ENCODE measurements at regions not wholly inside any gene's neighbourhood (a gene's known extent, or its start where the extent isn't known, plus 50 kb on each side); places are given as distances from the start of the nearest gene placed in this dataset.
"Not testable (repeated sequence)": the region's sequence is repeated elsewhere in the genome, so short reads cannot be mapped to it uniquely, and the experiment has no call there.

DNA sequence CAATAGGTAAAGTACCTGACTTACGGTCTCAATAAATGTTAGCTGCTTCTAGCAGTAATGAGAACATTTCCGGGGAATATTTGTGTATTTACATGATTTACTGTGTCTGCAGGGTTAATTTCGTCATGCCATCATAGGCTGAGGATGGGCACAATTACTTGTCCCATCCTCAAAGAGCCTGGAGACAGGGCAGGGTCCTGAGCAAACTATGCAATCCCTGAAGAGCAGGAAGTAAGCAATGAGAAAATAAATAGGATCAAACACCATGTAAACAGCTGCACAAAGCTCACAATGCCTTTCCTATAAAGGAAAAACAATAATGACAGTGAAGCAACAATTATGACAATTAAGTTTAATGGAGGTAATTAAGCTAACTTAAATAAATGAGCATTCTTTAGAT is 114.6 kb upstream of the FOXQ1 start:
- no peak for DNase-seq

DNA sequence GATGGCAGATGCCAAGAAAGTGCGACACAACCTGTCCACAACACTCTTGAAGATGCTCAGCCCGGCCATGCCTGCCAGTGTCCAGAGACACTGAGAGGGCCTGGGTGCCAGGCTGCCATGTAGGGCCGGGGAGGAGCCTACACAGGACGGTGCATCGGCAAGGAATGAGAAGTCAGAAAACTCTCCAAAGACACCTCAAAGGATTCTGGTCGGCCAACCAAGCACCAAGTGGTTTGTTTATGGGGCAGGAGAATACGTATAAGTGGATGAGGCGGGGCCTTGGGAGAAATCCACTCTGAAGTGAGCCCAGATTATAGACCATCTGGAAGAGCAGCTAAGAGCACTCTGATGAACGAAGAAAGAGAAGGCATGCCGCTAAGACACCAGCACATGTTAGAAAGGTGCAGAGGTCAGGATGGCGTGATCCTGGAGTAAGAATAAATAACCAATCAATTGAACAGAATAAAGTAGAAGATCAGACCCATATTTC is 120.7 kb upstream of the FOXQ1 start:
- no peak for DNase-seq

DNA sequence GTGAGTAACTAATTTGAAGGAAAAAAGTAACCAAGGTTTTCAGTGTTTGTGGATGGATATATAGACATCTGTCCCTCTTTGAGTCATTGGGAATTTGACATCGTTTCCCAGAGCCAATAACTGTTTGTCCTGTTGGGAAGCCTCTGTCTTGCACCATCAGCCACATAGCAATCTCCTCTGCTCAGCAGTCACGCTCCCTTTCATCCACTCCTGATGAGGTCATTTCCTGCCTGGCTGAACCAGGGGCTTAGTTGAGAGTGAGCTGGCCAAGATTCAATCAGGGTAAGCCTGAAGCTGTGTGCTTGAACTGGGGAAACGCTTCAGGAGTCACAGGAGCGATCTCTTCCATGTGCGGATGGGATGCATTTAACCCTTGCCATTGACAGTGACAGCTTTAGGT is 121.5 kb upstream of the FOXQ1 start:
- DNase-seq: no peak

DNA sequence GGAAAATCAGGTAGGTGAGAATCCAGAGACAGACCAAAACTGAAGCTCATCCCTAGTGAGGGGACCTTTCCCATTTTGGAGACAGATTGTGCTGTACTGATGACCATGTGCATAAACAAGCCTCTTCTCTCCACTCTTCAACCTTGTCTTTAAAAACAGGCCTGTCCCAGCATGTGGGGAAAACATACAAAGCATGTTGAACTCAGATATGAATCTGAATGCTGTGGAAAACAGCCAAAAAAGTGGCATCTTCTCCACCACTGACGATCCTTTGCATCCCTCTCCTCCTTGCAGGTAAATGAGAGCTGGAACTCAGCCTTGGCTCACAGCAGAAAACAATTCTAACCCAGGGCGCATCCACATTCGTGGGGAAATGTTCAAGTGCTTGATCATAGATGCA is 123.7 kb upstream of the FOXQ1 start:
- DNase-seq: no peak

DNA sequence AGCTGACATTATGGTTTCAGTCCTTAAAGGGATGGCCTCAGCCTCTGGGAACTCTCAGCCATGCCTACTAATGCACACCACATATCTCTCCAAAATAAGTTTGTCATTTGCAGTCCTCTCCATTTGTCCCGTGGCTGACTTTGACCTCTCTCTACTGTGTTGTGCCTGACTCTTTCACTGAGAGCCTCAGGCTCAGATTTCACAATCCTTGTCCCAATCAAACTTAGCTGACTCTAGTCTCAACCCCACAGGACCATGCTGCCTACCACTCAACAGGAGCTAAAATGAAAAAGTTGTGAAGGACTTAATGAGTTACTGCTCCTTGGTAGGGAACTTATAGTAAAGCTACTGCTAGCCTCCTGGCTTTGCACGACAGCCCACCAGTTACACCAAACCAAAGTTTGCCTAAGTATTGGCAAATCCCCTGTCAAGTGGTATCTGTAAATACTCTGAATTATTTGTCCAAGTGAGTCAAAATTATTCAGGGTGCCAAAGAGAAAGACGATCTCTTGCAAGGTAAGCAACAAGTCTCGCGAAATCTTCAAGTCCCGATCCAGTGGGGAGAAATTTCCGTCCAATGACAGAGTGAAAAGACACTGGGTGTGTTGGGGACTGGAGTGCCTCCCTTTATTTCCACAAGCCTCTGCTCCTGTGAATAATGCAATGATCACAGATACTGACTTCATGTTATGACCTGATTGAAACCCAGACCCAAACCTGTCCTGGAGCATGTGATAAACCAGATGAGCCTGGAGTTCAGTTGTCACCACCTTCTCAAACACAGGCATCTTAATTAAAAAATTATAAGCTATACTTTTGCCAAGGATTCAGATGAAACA is 124.4 kb upstream of the FOXQ1 start:
- DNase-seq: no peak

DNA sequence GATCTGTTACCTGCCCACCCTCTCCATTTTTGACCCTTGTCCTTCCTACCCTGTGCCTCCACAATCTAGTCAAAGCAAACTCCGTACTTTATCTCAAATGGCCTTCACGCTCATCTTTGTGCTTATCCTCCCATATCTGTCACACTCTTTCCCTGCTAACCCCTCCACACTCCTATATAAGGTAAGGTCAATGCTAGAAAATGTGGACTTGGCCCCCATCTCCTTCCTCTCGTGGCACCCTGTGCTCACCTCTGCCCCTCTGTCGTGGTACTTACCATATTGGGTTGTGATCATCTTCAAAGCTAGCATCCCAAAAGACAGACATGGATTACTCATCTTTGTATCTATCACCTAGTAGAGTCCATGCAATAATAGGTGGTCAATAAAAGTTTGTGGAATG is 127.6 kb upstream of the FOXQ1 start:
- no peak for DNase-seq

DNA sequence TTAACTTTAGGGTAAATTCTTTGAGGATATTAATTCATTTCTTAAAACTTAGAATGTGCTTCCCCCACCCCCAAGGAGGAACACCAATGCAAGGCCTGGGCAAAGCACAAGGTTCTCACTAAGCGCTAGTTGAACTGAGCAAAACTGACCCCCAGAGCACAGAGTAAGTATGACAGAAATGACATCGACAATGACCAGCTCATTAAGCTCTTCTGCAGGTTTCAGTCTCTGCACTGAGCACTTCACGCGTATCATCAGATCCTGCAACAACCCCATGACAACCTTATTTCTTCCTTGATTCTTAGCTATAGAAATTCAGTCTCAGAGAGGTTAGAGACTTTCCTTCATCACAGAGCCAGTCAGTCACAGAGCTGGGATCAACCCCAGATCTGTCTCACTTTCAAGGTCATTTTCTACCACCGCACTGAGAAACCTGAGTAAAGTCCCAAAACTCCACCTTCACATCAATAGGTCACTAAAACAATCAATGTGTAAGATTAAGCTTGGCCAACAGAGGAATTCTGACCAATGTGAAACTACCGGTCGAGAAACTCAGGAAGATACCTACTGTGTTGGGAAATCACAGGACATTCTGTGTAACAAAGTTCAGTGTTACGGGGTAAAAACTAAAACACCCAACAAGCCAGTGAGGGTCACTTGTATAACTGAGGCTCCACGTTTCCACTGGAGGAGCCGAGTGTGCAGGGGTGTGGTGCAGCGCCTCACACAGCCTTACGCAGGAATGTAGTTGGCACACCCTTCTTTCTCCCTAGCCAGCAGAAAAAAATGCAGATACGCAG is 129.0 kb upstream of the FOXQ1 start:
- no peak for DNase-seq

DNA sequence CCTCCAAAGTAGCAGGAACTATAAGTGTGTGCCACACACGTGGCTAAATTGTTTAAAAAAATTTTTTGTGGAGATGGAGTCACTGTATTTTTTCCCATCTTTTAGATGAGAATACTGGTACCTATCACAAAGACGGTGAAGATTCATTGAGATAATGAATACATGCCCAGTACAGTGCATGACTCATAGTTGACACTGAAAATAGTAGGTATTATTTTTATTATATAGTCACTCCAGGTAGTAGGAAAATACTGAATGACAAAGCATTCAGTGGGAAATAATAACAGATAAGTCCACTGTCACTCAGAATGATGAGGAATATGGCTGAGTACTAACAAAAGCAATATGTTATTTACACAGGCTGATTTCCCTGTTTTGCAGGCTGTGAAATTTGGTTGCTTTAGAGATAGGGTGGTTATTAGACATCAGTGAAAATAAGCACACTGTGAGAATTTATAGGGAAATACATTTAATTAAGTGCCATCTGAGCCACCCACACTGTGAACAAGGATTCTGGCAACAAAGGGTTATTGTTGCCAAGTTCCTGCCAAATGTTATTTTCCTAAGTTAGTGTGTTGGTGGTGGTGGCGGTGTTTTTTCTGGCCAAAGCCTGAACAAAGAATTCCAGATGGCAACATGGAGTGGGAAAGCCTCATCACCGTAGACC is 129.8 kb upstream of the FOXQ1 start:
- DNase-seq: no peak

DNA sequence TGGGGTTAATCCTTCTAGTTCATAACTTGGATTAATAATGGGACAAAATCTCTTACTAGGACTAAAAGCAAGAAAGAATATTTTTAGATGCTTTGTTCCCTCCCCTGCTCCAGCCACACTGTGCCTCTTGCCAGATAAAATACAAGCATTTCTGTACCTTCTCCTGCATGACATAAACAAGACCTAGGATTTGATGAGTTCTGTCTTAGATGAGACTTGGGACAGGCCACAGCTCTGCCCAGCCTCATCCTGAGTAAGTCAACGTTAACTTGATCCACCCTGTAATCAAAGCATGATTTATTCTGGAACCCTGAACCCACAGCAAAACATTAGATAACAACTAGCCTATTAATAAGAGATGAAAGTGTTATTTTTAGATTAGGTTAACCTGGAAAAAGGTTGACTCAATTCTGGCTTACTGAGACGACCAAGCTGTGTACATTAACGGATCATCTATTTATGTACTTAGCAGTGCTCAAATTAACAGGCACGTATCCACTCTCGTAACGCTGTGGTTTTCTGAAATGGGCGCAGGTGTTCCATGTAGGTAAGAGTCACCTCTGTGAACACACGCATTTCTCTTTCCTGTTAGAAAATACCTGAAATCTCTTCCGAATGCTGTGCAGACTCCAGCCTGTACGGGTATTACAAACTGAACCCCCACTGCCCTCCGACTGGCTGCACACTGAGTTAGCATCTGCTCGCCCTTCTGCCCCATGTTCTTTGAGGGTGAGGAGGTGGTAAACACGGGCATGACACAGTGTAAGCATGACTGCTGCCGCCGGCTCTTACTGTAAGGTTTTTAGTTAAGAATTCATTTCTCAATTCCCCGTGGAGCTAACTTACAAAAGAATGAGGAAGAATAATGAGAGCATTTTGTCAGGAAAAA is 132.1 kb upstream of the FOXQ1 start:
- DNase-seq: no peak

DNA sequence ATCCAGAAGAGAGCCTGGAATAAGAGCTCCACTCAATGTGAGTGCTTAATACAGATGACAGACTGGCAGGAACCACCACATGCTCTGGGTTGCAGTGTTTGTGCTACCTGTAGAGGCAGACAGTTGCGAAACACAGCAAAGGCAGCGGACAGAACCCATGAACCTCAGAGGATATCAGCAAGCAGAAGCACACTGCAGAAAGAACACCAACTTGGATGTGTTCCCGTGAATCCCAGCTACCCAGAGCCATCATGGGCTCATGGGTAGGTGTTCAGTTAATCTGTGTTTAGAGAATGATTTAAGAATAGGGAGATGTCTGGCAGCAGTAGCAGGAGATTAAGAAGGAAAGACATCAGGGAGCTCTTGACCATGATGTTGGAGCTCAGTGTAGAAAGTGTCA is 133.3 kb upstream of the FOXQ1 start:
- no peak for DNase-seq

DNA sequence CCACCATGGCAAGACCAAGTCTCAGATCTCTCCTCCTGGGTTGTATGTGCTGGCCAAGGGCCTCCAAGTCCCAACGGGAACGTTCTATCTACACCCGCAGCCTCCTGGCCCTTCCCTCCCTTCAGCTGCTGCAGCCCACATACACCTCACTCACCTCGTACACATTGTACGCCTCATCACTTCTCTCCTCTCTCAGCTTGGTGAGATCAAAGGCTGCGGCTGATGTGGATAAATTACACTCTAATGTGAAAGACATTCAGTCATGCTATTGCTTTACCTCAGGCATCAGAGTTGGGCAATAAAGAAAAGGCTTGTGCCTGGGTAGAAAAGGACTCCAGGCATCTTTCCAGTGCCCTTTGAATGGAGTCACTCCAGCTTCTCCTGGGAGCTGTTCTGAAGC is 135.3 kb upstream of the FOXQ1 start:
- DNase-seq: no peak

DNA sequence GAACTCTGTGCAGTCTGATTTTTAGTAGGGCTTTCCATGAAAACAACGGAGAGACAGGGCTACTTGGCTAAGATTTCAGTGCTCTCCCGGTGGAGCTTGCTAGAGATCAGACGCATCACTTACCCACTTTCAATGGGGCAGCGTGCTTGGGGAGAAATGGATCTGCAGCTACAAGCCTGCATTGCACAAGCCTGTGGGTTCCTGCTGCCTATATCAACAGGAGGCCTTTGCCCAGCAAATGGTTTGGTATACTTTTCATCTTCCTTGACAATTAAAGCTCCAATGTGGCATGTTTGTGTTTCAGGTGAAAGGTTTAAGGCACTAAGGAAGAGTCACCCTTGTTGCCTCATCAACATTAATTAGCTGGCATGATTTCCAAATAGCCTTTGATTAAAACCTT is 136.0 kb upstream of the FOXQ1 start:
- DNase-seq: no peak

DNA sequence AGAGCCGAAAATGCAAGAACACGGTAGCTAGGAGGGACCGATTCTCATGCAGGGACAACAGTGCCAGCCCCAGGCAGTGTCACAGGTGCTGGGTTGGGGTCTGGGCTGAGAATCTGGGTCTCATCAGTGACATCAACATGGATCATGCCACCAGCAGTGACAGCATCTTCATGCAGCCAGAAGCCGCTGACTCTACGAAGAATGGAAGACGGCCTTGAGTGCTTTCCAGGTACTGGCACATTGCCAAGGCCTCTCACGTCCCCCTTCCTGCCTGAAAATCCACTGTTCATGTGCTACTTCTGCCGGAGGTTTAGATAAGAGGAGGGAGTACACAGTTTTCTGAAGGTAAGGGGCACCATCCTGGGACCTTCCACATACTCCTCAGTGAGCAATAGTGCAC is 141.1 kb upstream of the FOXQ1 start:
- DNase-seq: no peak

DNA sequence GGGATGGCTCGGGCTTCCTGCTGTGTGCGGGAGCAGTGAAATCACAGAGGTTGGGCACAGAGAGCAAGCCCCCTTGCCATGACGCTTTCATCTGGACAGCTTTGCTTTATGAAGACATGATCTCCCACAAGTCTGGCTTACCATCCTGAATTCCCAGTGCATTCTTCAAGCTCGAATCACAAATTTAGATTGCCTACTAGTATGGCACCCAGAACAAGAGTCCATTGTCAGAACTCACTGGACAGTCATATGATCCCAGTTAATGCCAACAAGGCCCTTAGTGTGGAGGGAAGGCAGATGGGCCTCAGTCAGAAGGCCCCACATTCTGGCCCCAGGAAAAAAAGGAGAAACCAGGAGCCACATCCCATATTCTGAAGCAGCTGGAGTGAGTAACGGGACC is 147.3 kb upstream of the FOXQ1 start:
- no peak for DNase-seq

DNA sequence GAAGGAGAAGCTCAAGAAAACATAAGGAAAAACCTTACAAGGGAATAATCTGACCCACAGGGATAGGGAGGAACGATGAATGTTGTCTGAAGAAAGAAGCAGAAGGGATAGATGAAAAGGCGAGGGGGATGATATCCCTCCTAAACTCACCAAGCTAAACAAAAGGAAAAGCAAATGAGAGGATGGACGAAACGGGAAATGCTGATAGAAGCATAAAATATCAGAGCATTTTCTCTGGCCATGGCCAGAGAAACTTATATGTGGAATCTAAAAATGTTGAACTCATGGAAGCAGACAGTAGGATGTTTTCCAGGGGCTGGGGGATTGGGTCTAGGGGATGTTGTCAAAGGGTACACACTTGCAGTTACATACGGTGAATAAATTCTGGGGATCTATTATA is 148.4 kb upstream of the FOXQ1 start:
- DNase-seq: no peak

DNA sequence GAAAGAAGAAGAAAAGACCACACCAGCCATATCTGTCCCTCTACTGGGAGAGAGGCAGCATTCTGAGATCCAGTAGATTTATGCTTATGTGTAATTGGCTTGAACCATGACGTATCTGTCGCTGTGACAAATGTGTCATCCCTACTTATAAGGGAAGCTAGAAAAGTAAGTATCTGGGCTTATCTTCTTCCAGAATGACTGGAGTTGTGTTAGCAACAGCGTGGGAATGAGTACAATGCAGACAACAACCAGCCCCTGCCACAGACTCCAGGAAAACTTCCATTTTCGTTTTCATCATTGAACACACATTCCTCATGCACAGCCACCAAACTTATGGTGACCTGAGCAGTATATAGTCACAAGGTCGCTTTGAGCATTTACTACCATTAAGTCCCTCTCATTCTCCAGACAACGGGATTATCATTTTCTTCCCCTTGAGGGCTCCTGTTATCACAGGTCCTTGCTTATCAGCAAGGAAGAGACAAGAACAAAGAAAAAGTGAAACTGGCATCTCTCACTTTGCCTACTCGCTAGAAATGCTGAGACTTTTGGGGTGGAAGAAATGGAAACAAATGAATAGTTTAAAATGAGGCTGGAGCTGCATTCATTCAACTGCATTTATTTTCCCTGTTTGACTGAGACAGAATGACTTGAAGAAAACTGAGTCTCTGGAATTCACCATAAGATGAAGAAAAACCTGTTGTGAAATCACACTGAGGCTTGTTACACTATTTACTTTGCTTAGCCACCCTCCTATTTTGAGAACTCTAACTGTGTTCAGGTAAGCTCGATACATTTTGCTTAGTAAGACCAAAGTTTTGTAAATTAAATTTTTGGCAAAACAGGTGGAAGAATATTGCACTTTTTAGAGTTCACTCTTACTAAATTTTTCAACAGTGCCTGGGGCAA is 149.3 kb upstream of the FOXQ1 start:
- no peak for DNase-seq

DNA sequence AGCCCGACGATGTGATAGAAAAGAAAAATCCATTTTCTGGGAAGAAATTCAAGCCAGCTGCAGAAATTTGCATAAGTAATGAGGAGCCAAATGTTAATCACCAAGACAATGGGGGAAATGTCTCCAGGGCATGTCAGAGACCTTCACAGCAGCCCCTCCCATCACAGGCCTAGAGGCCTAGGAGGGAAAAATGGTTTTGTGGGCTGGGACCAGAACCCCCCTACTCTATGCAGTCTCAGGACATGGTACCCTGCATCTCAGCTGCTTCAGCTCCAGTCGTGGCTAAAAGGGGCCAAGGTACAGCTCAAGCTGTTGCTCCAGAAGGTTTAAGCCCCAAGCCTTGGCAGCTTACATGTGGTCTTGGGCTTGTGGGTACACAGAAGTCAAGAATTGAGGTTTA is 155.5 kb upstream of the FOXQ1 start:
- not testable (repeated sequence) for DNase-seq

DNA sequence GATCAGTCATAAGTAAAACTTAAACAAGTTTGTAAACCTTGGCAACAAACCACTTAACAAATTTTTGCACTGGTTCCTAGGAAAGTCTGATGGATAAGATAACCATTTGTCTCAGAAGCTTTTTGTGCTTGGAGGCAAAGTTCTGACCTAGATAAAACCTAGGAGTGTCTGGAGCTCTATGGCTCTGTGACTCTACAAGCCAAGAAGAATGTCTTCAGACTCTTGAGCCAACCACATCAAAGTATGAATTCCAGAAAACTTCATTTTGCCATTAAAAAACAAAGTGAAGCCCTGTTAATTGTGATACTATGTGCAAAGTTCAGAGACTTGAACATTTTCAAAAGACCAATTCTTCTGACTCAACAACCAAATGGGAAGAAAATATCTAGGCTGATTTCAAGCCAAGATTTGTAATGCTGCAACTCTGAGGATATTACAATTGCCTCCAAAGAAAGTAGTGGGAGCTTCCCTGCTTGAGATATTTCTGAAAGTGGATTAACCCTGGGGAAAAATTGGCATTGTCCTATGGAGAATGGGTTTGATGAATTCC is 158.1 kb upstream of the FOXQ1 start:
- DNase-seq: no peak

DNA sequence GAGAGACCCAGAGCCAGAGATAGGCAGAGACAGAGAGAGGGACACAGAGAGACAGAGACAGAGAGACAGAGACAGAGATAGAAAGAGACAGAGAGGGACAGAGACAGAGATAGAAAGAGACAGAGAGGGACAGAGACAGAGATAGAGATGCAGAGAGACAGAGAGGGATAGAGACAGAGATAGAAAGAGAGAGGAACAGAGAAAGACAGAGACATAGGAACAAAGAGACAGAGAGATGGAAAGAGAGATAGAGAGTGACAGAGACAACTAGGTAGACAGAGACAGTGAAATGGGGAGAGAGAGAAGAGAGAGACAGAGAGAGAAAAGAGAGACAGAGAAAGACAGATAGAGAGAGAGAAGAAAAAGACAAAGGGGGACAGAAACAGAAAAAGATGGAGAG is 165.4 kb upstream of the FOXQ1 start:
- no peak for DNase-seq

DNA sequence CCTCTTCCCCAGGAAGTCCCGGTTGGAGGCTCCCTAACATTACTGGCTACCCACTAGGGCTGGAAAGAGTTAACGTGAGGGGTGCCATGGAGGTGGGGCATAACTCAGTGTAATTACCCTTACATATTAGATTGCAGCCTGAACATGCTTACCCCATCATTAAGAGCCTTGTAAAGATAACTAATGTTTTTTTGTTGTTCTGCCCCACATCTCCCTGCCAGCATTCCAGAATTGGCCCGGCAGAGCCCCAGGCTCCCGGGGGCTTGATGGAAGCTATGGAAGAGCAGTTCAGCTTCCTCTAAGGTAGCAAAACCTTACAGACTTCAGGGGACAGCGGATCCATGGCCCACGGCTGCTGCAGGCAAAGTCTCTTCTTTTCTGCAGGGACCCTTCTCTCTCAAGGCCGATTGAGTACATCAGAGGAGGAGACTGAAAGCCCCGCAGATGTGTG is 166.1 kb upstream of the FOXQ1 start:
- no peak for DNase-seq
